ENCODE measurements at regions not wholly inside any gene's neighbourhood (a gene's known extent, or its start where the extent isn't known, plus 50 kb on each side); places are given as distances from the start of the nearest gene placed in this dataset.

- ATAC-seq (ENCODE audit: low read depth in 2 of 2): no peak
- no peak overlapping the region for H3K4me3 Mint-ChIP-seq
Measured at GRCh38 chr2:66382091-66382490, 52.8 kb upstream of the MEIS1 start.

GRCh38 chr2:66379473-66379872 is 55.5 kb upstream of the MEIS1 start:
- Histone ChIP-seq H3K27ac (ENCODE audit: insufficient read depth, low read length, poor library complexity, severe bottlenecking) (no peak overlapping the region), H3K27me3 (ENCODE audit: control insufficient read depth, insufficient read depth, low read length) (no peaks in the 10 kb centered on the region), H3K4me1 (ENCODE audit: control insufficient read depth, insufficient read depth, low read length, poor library complexity, severe bottlenecking) (no peaks in the 10 kb centered on the region), H3K9me3 (ENCODE audit: control insufficient read depth in 2 of 2, low read length in 2 of 2) (no peaks in the 10 kb centered on the region), H3K36me3 (ENCODE audit: control insufficient read depth, insufficient read depth, low read length) (no peaks in the 10 kb centered on the region), H3K4me3 (ENCODE audit: low read depth, low read length) (no peak overlapping the region)
- DNase-seq (no peak), ATAC-seq (ENCODE audit: low read depth in 2 of 2) (no peak)
- H3K27ac Mint-ChIP-seq: no peak overlapping the region
- no peaks in the 10 kb centered on the region for H3K4me1 Mint-ChIP-seq
- peaks cover 0 to 5% (median 0%) of the 10 kb centered on the region in 7 donors for H3K9me3 Mint-ChIP-seq
- H3K36me3 Mint-ChIP-seq: no peaks in the 10 kb centered on the region
- H3K27me3 Mint-ChIP-seq: no peaks in the 10 kb centered on the region
- H3K4me3 Mint-ChIP-seq: no peak overlapping the region

More at GRCh38 chr2:66382091-66382490, 52.8 kb upstream of the MEIS1 start:
- H3K36me3 ChIP-seq (ENCODE audit: control insufficient read depth, insufficient read depth, low read length): no peaks in the 10 kb centered on the region
- no peaks in the 10 kb centered on the region for H3K4me1 ChIP-seq (ENCODE audit: control insufficient read depth, insufficient read depth, low read length, poor library complexity, severe bottlenecking)
- H3K9me3 Mint-ChIP-seq: peaks cover 0 to 5% (median 0%) of the 10 kb centered on the region in 7 donors
- no peak overlapping the region for H3K27ac Mint-ChIP-seq
- no peaks in the 10 kb centered on the region for H3K27me3 Mint-ChIP-seq
- H3K4me1 Mint-ChIP-seq: no peaks in the 10 kb centered on the region
- H3K4me3 ChIP-seq (ENCODE audit: low read depth, low read length): no peak overlapping the region
- no peak for DNase-seq
- no peaks in the 10 kb centered on the region for H3K27me3 ChIP-seq (ENCODE audit: control insufficient read depth, insufficient read depth, low read length)
- H3K9me3 ChIP-seq (ENCODE audit: control insufficient read depth in 2 of 2, low read length in 2 of 2): no peaks in the 10 kb centered on the region
- H3K36me3 Mint-ChIP-seq: no peaks in the 10 kb centered on the region
- no peak overlapping the region for H3K27ac ChIP-seq (ENCODE audit: insufficient read depth, low read length, poor library complexity, severe bottlenecking)

GRCh38 chr2:66377832-66378231 is 57.1 kb upstream of the MEIS1 start:
- no peaks in the 10 kb centered on the region for H3K27me3 Mint-ChIP-seq
- no peak overlapping the region for H3K4me3 ChIP-seq (ENCODE audit: low read depth, low read length)
- no peaks in the 10 kb centered on the region for H3K27me3 ChIP-seq (ENCODE audit: control insufficient read depth, insufficient read depth, low read length)
- no peak overlapping the region for H3K27ac ChIP-seq (ENCODE audit: insufficient read depth, low read length, poor library complexity, severe bottlenecking)
- peaks cover 0 to 7% (median 0%) of the 10 kb centered on the region in 7 donors for H3K9me3 Mint-ChIP-seq
- H3K36me3 Mint-ChIP-seq: no peaks in the 10 kb centered on the region
- H3K36me3 ChIP-seq (ENCODE audit: control insufficient read depth, insufficient read depth, low read length): no peaks in the 10 kb centered on the region
- H3K4me3 Mint-ChIP-seq: no peak overlapping the region
- H3K4me1 Mint-ChIP-seq: no peaks in the 10 kb centered on the region
- DNase-seq: no peak
- H3K4me1 ChIP-seq (ENCODE audit: control insufficient read depth, insufficient read depth, low read length, poor library complexity, severe bottlenecking): no peaks in the 10 kb centered on the region
- no peak overlapping the region for H3K27ac Mint-ChIP-seq
- no peak for ATAC-seq (ENCODE audit: low read depth in 2 of 2)
- H3K9me3 ChIP-seq (ENCODE audit: control insufficient read depth in 2 of 2, low read length in 2 of 2): no peaks in the 10 kb centered on the region

- no peaks in the 10 kb centered on the region for H3K4me1 ChIP-seq (ENCODE audit: control insufficient read depth, insufficient read depth, low read length, poor library complexity, severe bottlenecking)
- Mint-ChIP-seq H3K4me1 (no peaks in the 10 kb centered on the region), H3K4me3 (no peak overlapping the region), H3K27ac (no peak overlapping the region), H3K36me3 (no peaks in the 10 kb centered on the region), H3K9me3 (peaks cover 0 to 4% (median 0%) of the 10 kb centered on the region in 7 donors), H3K27me3 (no peaks in the 10 kb centered on the region)
- no peaks in the 10 kb centered on the region for H3K9me3 ChIP-seq (ENCODE audit: control insufficient read depth in 2 of 2, low read length in 2 of 2)
- H3K36me3 ChIP-seq (ENCODE audit: control insufficient read depth, insufficient read depth, low read length): no peaks in the 10 kb centered on the region
- H3K27ac ChIP-seq (ENCODE audit: insufficient read depth, low read length, poor library complexity, severe bottlenecking): no peak overlapping the region
- ATAC-seq (ENCODE audit: low read depth in 2 of 2) (no peak), DNase-seq (no peak)
- H3K27me3 ChIP-seq (ENCODE audit: control insufficient read depth, insufficient read depth, low read length): no peaks in the 10 kb centered on the region
- H3K4me3 ChIP-seq (ENCODE audit: low read depth, low read length): no peak overlapping the region
Measured at GRCh38 chr2:66370824-66371223, 64.1 kb upstream of the MEIS1 start.

GRCh38 chr2:66366619-66367018 is 68.3 kb upstream of the MEIS1 start:
- Histone ChIP-seq H3K27ac (ENCODE audit: insufficient read depth, low read length, poor library complexity, severe bottlenecking) (no peak overlapping the region), H3K4me3 (ENCODE audit: low read depth, low read length) (no peak overlapping the region), H3K4me1 (ENCODE audit: control insufficient read depth, insufficient read depth, low read length, poor library complexity, severe bottlenecking) (no peaks in the 10 kb centered on the region), H3K36me3 (ENCODE audit: control insufficient read depth, insufficient read depth, low read length) (no peaks in the 10 kb centered on the region), H3K27me3 (ENCODE audit: control insufficient read depth, insufficient read depth, low read length) (no peaks in the 10 kb centered on the region), H3K9me3 (ENCODE audit: control insufficient read depth in 2 of 2, low read length in 2 of 2) (no peaks in the 10 kb centered on the region)
- ATAC-seq (ENCODE audit: low read depth in 2 of 2): no peak
- Mint-ChIP-seq H3K27me3 (no peaks in the 10 kb centered on the region), H3K9me3 (peaks cover 0 to 4% (median 0%) of the 10 kb centered on the region in 7 donors), H3K4me1 (no peaks in the 10 kb centered on the region), H3K4me3 (no peak overlapping the region), H3K27ac (no peak overlapping the region), H3K36me3 (no peaks in the 10 kb centered on the region)
- no peak for DNase-seq

GRCh38 chr2:66364495-66365333 is 70.2 kb upstream of the MEIS1 start:
- no peak overlapping the region for H3K27ac Mint-ChIP-seq

GRCh38 chr2:66362701-66363100 is 72.2 kb upstream of the MEIS1 start:
- no peaks in the 10 kb centered on the region for H3K4me1 Mint-ChIP-seq
- Histone ChIP-seq H3K4me1 (ENCODE audit: control insufficient read depth, insufficient read depth, low read length, poor library complexity, severe bottlenecking) (no peaks in the 10 kb centered on the region), H3K4me3 (ENCODE audit: low read depth, low read length) (no peak overlapping the region), H3K36me3 (ENCODE audit: control insufficient read depth, insufficient read depth, low read length) (no peaks in the 10 kb centered on the region), H3K9me3 (ENCODE audit: control insufficient read depth in 2 of 2, low read length in 2 of 2) (no peaks in the 10 kb centered on the region), H3K27me3 (ENCODE audit: control insufficient read depth, insufficient read depth, low read length) (no peaks in the 10 kb centered on the region), H3K27ac (ENCODE audit: insufficient read depth, low read length, poor library complexity, severe bottlenecking) (no peak overlapping the region)
- no peaks in the 10 kb centered on the region for H3K36me3 Mint-ChIP-seq
- DNase-seq (no peak), ATAC-seq (ENCODE audit: low read depth in 2 of 2) (no peak)
- no peak overlapping the region for H3K4me3 Mint-ChIP-seq
- no peak overlapping the region for H3K27ac Mint-ChIP-seq
- H3K27me3 Mint-ChIP-seq: no peaks in the 10 kb centered on the region
- H3K9me3 Mint-ChIP-seq: peaks cover 0 to 5% (median 0%) of the 10 kb centered on the region in 7 donors

More at GRCh38 chr2:66364495-66365333, 70.2 kb upstream of the MEIS1 start:
- H3K4me1 ChIP-seq (ENCODE audit: control insufficient read depth, insufficient read depth, low read length, poor library complexity, severe bottlenecking): no peaks in the 10 kb centered on the region
- Mint-ChIP-seq H3K9me3 (peaks cover 0 to under 1% (median 0%) of the 10 kb centered on the region in 7 donors), H3K27me3 (no peaks in the 10 kb centered on the region), H3K4me3 (no peak overlapping the region), H3K36me3 (no peaks in the 10 kb centered on the region), H3K4me1 (no peaks in the 10 kb centered on the region)
- no peak for DNase-seq
- no peak overlapping the region for H3K4me3 ChIP-seq (ENCODE audit: low read depth, low read length)
- no peak for ATAC-seq (ENCODE audit: low read depth in 2 of 2)
- H3K27ac ChIP-seq (ENCODE audit: insufficient read depth, low read length, poor library complexity, severe bottlenecking): no peak overlapping the region
- H3K36me3 ChIP-seq (ENCODE audit: control insufficient read depth, insufficient read depth, low read length): no peaks in the 10 kb centered on the region
- no peaks in the 10 kb centered on the region for H3K9me3 ChIP-seq (ENCODE audit: control insufficient read depth in 2 of 2, low read length in 2 of 2)
- no peaks in the 10 kb centered on the region for H3K27me3 ChIP-seq (ENCODE audit: control insufficient read depth, insufficient read depth, low read length)

- no peak overlapping the region for H3K27ac Mint-ChIP-seq
- no peaks in the 10 kb centered on the region for H3K36me3 Mint-ChIP-seq
- H3K27me3 Mint-ChIP-seq: no peaks in the 10 kb centered on the region
- Histone ChIP-seq H3K36me3 (ENCODE audit: control insufficient read depth, insufficient read depth, low read length) (no peaks in the 10 kb centered on the region), H3K9me3 (ENCODE audit: control insufficient read depth in 2 of 2, low read length in 2 of 2) (no peaks in the 10 kb centered on the region), H3K4me1 (ENCODE audit: control insufficient read depth, insufficient read depth, low read length, poor library complexity, severe bottlenecking) (no peaks in the 10 kb centered on the region), H3K27me3 (ENCODE audit: control insufficient read depth, insufficient read depth, low read length) (no peaks in the 10 kb centered on the region), H3K4me3 (ENCODE audit: low read depth, low read length) (no peak overlapping the region), H3K27ac (ENCODE audit: insufficient read depth, low read length, poor library complexity, severe bottlenecking) (no peak overlapping the region)
- no peak overlapping the region for H3K4me3 Mint-ChIP-seq
- H3K4me1 Mint-ChIP-seq: no peaks in the 10 kb centered on the region
- no peak for DNase-seq
- H3K9me3 Mint-ChIP-seq: peaks cover 0 to 21% (median 6%) of the 10 kb centered on the region in 7 donors
- ATAC-seq (ENCODE audit: low read depth in 2 of 2): no peak
Measured at GRCh38 chr2:66346231-66346664, 88.7 kb upstream of the MEIS1 start.
